Upper lobe of left lung (tissue), 6 donors: ENCODE measurements at regions not wholly inside any gene's neighbourhood (a gene's known extent, or its start where the extent isn't known, plus 50 kb on each side); places are given as distances from the start of the nearest gene placed in this dataset.
A peak's percentile ranks its signal among the peaks of the same experiment; 100 is the strongest.

Source experiments
- ATAC-seq, 2 donors: fragments of 200-7000 bp; cut with Tn5 transposase; one replicate each; pipeline ENCODE4 v1.9.1; 2022; ENCODE audit warnings: mild to moderate bottlenecking in 2 of 2, moderate library complexity in 2 of 2; ENCODE audit not compliant: low FRiP score in 2 of 2
- DNase-seq, 2 donors: peaks; one replicate each; pipeline ENCODE4 v3.0.0-alpha.2; 2019 to 2020
- H3K27ac ChIP-seq, 4 donors: fragments of 200-600 bp; sonication (generic); one replicate each; pipeline ENCODE4 v1.5.1; 2016 to 2019
- H3K27me3 ChIP-seq, 4 donors: fragments of 200-600 bp; sonication (generic); one replicate each; pipeline ENCODE4 v1.5.1; 2017 to 2019
- H3K36me3 ChIP-seq, 4 donors: fragments of 200-600 bp; sonication (generic); one replicate each; pipeline ENCODE4 v1.5.1; 2016 to 2019
- H3K4me1 ChIP-seq, 4 donors: fragments of 200-600 bp; sonication (generic); one replicate each; pipeline ENCODE4 v1.5.1; 2018 to 2019
- H3K4me3 ChIP-seq, 4 donors: fragments of 200-600 bp; sonication (generic); one replicate each; pipeline ENCODE4 v1.5.1; 2017 to 2019; ENCODE audit warnings: mild to moderate bottlenecking in 2 of 4, moderate library complexity in 1 of 4
- H3K9me3 ChIP-seq, 4 donors: fragments of 200-600 bp; sonication (generic); one replicate each; pipeline ENCODE4 v1.5.1; 2018 to 2019
- EP300 ChIP-seq, 4 donors: sonication (generic); formaldehyde crosslinking; IDR thresholded peaks; one replicate each; pipeline ENCODE4 v1.5.1; 2017; ENCODE audit warnings: antibody characterized with exemption in 4 of 4, control low read depth in 2 of 4
- POLR2A ChIP-seq, 4 donors: fragments of 450-650 bp; IDR thresholded peaks; one replicate each; pipeline ENCODE4 v1.5.1; 2016 to 2017; ENCODE audit warnings: antibody characterized with exemption in 4 of 4, mild to moderate bottlenecking in 2 of 4
- POLR2AphosphoS5 ChIP-seq, 2 donors: sonication (generic); formaldehyde crosslinking; IDR thresholded peaks; one replicate each; pipeline ENCODE4 v1.5.1; 2017; ENCODE audit warnings: antibody characterized with exemption in 2 of 2
- WGBS, 2 donors: methylation state at CpG; one replicate each; pipeline ENCODE4 v1.1.5; 2017 to 2018; 5-methylcytosine and 5-hydroxymethylcytosine counted together
- TF ChIP-seq, protein P1 (sequence below), 6 experiments: fragments of 450-650 bp in 4 of 6; fragments of 200-600 bp in 2 of 6; sonication (generic) in 2 of 6; IDR thresholded peaks; one replicate each; pipeline ENCODE4 v1.5.1; 2016 to 2019; ENCODE audit warnings: antibody characterized with exemption in 6 of 6
- donor health status: DM: no; HTN: no; CAD: no; lungs with moderate emphysema.
- donor health status: DM: no; HTN: yes; CAD: no; lungs with severe emphysema.

DNA sequence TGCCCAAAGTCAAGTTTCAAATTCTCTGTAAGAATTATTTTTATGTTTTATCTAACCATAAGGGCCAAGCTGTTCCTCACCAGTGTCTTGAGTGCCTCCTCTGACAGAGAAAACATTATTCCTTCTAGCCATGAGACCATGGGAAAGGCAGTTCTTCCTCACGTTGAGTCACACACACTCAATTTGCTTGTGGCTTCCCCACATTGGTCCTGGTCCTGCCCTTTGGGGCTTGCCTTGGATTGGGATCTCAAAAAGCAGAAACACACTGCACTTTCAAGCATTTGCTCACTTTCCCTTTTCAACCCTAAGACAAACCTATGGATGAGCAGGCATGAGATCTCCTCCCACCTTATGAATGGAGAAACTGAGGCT lies 248.3 kb upstream of the IGFBP3 start:
- 70 to 73% methylated on average over 1 of the region's 1 CpG for WGBS, 2 donors
- H3K4me1 ChIP-seq: peaks cover 0 to 4% (median 2%) of the 10 kb centered on the region in 4 donors
- H3K27ac ChIP-seq: no peak overlapping the region
- H3K27me3 ChIP-seq: no peaks in the 10 kb centered on the region
- no peak for ATAC-seq
- no peak overlapping the region for H3K4me3 ChIP-seq
- no peak for DNase-seq
- no peaks in the 10 kb centered on the region for H3K36me3 ChIP-seq
- H3K9me3 ChIP-seq: no peaks in the 10 kb centered on the region
- TF ChIP-seq, protein P1, sequence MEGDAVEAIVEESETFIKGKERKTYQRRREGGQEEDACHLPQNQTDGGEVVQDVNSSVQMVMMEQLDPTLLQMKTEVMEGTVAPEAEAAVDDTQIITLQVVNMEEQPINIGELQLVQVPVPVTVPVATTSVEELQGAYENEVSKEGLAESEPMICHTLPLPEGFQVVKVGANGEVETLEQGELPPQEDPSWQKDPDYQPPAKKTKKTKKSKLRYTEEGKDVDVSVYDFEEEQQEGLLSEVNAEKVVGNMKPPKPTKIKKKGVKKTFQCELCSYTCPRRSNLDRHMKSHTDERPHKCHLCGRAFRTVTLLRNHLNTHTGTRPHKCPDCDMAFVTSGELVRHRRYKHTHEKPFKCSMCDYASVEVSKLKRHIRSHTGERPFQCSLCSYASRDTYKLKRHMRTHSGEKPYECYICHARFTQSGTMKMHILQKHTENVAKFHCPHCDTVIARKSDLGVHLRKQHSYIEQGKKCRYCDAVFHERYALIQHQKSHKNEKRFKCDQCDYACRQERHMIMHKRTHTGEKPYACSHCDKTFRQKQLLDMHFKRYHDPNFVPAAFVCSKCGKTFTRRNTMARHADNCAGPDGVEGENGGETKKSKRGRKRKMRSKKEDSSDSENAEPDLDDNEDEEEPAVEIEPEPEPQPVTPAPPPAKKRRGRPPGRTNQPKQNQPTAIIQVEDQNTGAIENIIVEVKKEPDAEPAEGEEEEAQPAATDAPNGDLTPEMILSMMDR (IDR thresholded peaks at IDR 0.05): no peak
- no peak for TF ChIP-seq EP300 (IDR thresholded peaks at IDR 0.05)

DNA sequence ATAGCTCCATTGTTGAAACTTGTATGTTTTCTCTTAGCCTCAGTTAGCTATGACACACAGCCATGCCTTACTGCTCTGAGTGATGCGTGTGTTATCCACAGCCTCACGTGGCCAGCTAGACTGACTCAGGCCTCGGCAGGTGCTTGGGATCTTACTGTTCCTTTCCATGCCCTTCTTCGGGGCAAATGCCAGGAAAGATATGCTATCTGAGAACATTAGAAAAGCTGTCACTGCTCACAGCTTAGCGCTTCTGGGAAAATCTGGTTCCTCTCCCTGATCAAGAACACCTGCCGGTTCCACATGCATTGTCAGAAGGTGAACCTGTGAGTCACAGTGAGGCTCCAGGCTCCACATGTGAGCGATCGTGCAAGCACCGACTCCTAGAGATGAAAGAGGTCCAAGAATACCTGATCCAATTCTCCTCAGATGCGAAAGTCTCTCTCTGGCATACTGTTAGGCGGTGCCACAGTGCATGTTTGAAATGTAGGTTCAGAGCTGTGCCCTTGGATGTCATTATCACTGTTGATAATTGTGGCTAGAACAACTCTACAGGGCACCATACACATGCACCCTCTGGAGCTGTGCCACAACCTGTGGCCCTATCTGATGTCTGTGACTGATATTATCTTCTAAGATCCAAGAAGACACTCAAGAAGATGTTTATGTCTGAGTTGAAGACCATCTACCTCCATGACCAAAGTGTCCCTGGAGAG lies 247.8 kb upstream of the IGFBP3 start:
- DNase-seq: no peak
- no peak overlapping the region for H3K27ac ChIP-seq
- H3K4me1 ChIP-seq: peaks cover 0 to 3% (median 0%) of the 10 kb centered on the region in 4 donors
- 89 to 92% methylated on average over 10 to 11 of the region's 11 CpGs for WGBS, 2 donors
- TF ChIP-seq EP300 (IDR thresholded peaks at IDR 0.05): no peak
- TF ChIP-seq POLR2A (IDR thresholded peaks at IDR 0.05): no peak
- no peak for TF ChIP-seq POLR2AphosphoS5 (IDR thresholded peaks at IDR 0.05)
- TF ChIP-seq, protein P1 (IDR thresholded peaks at IDR 0.05): no peak
- no peaks in the 10 kb centered on the region for H3K9me3 ChIP-seq
- ATAC-seq: peak in 1 of 2 donors; percentile 52
- no peaks in the 10 kb centered on the region for H3K36me3 ChIP-seq
- no peak overlapping the region for H3K4me3 ChIP-seq
- no peaks in the 10 kb centered on the region for H3K27me3 ChIP-seq

DNA sequence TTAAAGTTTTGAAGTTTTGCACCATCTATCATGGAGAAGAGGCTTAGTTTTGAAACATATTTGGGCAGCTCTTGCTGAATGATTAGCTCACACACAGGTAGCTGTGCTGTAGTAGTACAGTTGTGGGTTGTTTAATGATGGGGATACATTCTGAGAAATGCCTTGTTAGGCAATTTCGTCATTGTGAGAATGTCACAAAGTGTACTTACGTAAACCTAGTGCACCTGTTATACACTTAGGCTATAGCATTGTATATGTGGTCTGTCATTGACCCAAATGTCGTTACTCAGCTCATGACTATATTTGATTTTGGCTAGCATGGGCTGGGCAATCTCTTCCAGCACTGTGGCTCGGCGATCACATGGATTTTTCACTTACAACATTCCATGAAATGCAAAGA lies 247.2 kb upstream of the IGFBP3 start:
- no peak for ATAC-seq
- Histone ChIP-seq H3K4me1 (no peaks in the 10 kb centered on the region), H3K27ac (no peak overlapping the region), H3K9me3 (no peaks in the 10 kb centered on the region), H3K27me3 (no peaks in the 10 kb centered on the region), H3K36me3 (no peaks in the 10 kb centered on the region), H3K4me3 (no peak overlapping the region)
- WGBS, 2 donors: 90 to 91% methylated on average over 5 of the region's 5 CpGs
- no peak for DNase-seq
- TF ChIP-seq, protein P1 (IDR thresholded peaks at IDR 0.05): no peak
- TF ChIP-seq POLR2A (IDR thresholded peaks at IDR 0.05) (no peak), POLR2AphosphoS5 (IDR thresholded peaks at IDR 0.05) (no peak), EP300 (IDR thresholded peaks at IDR 0.05) (no peak)

DNA sequence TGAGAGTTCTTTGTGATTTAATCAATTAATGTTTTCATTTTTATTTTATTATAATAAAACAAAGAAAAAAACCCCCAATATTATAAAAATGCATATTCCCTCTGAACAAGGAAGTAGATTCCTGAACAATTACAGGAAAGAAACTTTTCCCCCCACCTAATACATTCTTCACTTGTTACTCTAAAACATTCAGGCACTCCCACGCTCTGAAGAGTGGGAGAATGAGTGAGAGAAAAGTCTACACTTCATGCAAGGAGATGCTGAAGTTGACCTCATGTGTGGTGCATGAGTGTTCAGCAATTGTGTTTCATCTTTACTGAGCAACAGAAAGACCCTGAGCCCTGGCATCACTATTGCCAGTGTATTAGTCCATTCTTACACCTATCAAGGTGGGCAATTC lies 244.2 kb upstream of the IGFBP3 start:
- DNase-seq (no peak), ATAC-seq (no peak)
- H3K9me3 ChIP-seq: no peaks in the 10 kb centered on the region
- no peak overlapping the region for H3K4me3 ChIP-seq
- no peaks in the 10 kb centered on the region for H3K27me3 ChIP-seq
- TF ChIP-seq POLR2A (IDR thresholded peaks at IDR 0.05) (no peak), POLR2AphosphoS5 (IDR thresholded peaks at IDR 0.05) (no peak), EP300 (IDR thresholded peaks at IDR 0.05) (no peak)
- TF ChIP-seq, protein P1 (IDR thresholded peaks at IDR 0.05): no peak
- WGBS, 2 donors: 41 to 82% methylated on average over 1 of the region's 1 CpG
- H3K4me1 ChIP-seq: peaks cover 0 to 4% (median 0%) of the 10 kb centered on the region in 4 donors
- no peaks in the 10 kb centered on the region for H3K36me3 ChIP-seq
- H3K27ac ChIP-seq: no peak overlapping the region

DNA sequence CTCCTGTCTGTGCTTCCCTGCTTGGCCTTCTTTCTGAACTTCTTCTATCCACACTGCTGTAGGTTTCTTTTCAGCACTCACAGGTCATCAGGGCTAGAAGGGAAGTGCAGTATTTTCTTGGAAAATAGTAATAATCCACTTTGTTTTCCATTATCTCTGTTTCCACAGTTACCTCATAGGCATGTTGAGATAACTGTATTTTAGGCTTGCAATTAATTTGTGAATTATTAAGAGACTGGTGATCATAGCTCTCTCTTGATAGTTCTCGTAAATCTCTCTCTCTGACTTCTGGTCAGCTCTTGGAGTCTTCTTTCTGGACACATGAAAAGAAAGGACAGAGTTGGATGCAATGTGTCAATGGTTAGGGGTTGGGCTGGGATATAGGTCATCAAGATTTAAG lies 243.6 kb upstream of the IGFBP3 start:
- H3K27me3 ChIP-seq: no peaks in the 10 kb centered on the region
- peaks cover 0 to 4% (median 0%) of the 10 kb centered on the region in 4 donors for H3K4me1 ChIP-seq
- no peak overlapping the region for H3K4me3 ChIP-seq
- no peak overlapping the region for H3K27ac ChIP-seq
- DNase-seq (no peak), ATAC-seq (no peak)
- WGBS, 2 donors: 88 to 100% methylated on average over 1 of the region's 1 CpG
- no peaks in the 10 kb centered on the region for H3K36me3 ChIP-seq
- H3K9me3 ChIP-seq: no peaks in the 10 kb centered on the region
- TF ChIP-seq, protein P1 (IDR thresholded peaks at IDR 0.05): no peak
- TF ChIP-seq EP300 (IDR thresholded peaks at IDR 0.05): no peak
- TF ChIP-seq POLR2A (IDR thresholded peaks at IDR 0.05): no peak
- no peak for TF ChIP-seq POLR2AphosphoS5 (IDR thresholded peaks at IDR 0.05)
